WTC11 (cell line): ENCODE measurements at regions not wholly inside any gene's neighbourhood (a gene's known extent, or its start where the extent isn't known, plus 50 kb on each side); places are given as distances from the start of the nearest gene placed in this dataset.

Experiments
- ATAC-seq: fragments of 200-7000 bp; cut with Tn5 transposase; 2 replicates; pipeline ENCODE4 v1.10.0; 2021; ENCODE audit warnings: mild to moderate bottlenecking, moderate library complexity
- CTCF ChIA-PET: fragments of 300-600 bp; sonication (Branson Sonifier 250); formaldehyde crosslinking; loops from one replicate; lab custom pipeline; 2021; ENCODE audit warnings: antibody characterized with exemption; lab: Charles Lee
- POLR2A ChIA-PET: fragments of 350-600 bp; sonication (Branson Sonifier 250); formaldehyde crosslinking; loops from one replicate; lab custom pipeline; 2021; ENCODE audit warnings: antibody characterized with exemption; lab: Charles Lee
- DNase-seq: peaks from one replicate; pipeline ENCODE4 v3.0.0; 2021; ENCODE audit warnings: low spot score
- H3K27ac Mint-ChIP-seq: 2 replicates; pipeline ENCODE4 v1.8.0; 2021; ENCODE audit warnings: mixed read lengths
- H3K27me3 Mint-ChIP-seq: 2 replicates; pipeline ENCODE4 v1.8.0; 2021; ENCODE audit warnings: low read depth, mild to moderate bottlenecking, moderate library complexity, mixed read lengths
- H3K36me3 Mint-ChIP-seq: 2 replicates; pipeline ENCODE4 v1.8.0; 2021; ENCODE audit warnings: mixed read lengths
- H3K4me1 Mint-ChIP-seq: 2 replicates; pipeline ENCODE4 v1.8.0; 2022; ENCODE audit warnings: mixed read lengths
- H3K4me3 Mint-ChIP-seq: 2 replicates; pipeline ENCODE4 v1.8.0; 2021; ENCODE audit warnings: mild to moderate bottlenecking, moderate library complexity, mixed read lengths
- H3K9me3 Mint-ChIP-seq: 2 replicates; pipeline ENCODE4 v1.8.0; 2021; ENCODE audit warnings: mixed read lengths
- CREM ChIP-seq: sonication (generic); formaldehyde crosslinking; IDR thresholded peaks from 2 replicates; pipeline ENCODE4 v1.8.1; 2022; ENCODE audit warnings: mild to moderate bottlenecking, missing genetic modification reagents, moderate library complexity
- EMX1 ChIP-seq: fragments of 250-450 bp; sonication (Bioruptor Pico); IDR thresholded peaks from 2 replicates; pipeline ENCODE4 v1.8.0; 2021; ENCODE audit warnings: mild to moderate bottlenecking
- ETV6 ChIP-seq: sonication (generic); formaldehyde crosslinking; IDR thresholded peaks from 2 replicates; pipeline ENCODE4 v1.8.1; 2022; ENCODE audit warnings: mild to moderate bottlenecking, missing genetic modification reagents
- FOXP1 ChIP-seq: sonication (generic); formaldehyde crosslinking; IDR thresholded peaks from 2 replicates; pipeline ENCODE4 v1.8.0; 2022; ENCODE audit warnings: missing genetic modification reagents, mild to moderate bottlenecking, moderate library complexity, borderline replicate concordance
- RORB ChIP-seq: fragments of 250-450 bp; sonication (Bioruptor Pico); IDR thresholded peaks from 2 replicates; pipeline ENCODE4 v1.9.0; 2021; ENCODE audit warnings: mild to moderate bottlenecking
- SMAD3 ChIP-seq: sonication (generic); formaldehyde crosslinking; IDR thresholded peaks from 2 replicates; pipeline ENCODE4 v1.8.0; 2022; ENCODE audit warnings: missing genetic modification reagents, mild to moderate bottlenecking, borderline replicate concordance
- SMAD4 ChIP-seq: sonication (generic); formaldehyde crosslinking; IDR thresholded peaks from 2 replicates; pipeline ENCODE4 v1.8.0; 2022; ENCODE audit warnings: mild to moderate bottlenecking, missing genetic modification reagents
- SP1 ChIP-seq: sonication (generic); formaldehyde crosslinking; conservative IDR thresholded peaks from 2 replicates; pipeline ENCODE4 v1.8.1; 2022; ENCODE audit warnings: missing genetic modification reagents
- ZNF219 ChIP-seq: sonication (generic); formaldehyde crosslinking; IDR thresholded peaks from 2 replicates; pipeline ENCODE4 v1.8.0; 2023; ENCODE audit warnings: missing genetic modification reagents, mild to moderate bottlenecking, borderline replicate concordance
- ZNF317 ChIP-seq: sonication (generic); formaldehyde crosslinking; IDR thresholded peaks from 2 replicates; pipeline ENCODE4 v1.8.1; 2023; ENCODE audit warnings: low read depth, mild to moderate bottlenecking, moderate library complexity, missing genetic modification reagents, borderline replicate concordance
- TF ChIP-seq, protein P1 (sequence below): sonication (generic); formaldehyde crosslinking; IDR thresholded peaks from 2 replicates; pipeline ENCODE4 v1.8.1; 2022; ENCODE audit warnings: low read depth, missing genetic modification reagents, borderline replicate concordance
- TF ChIP-seq, protein P2 (sequence below): sonication (generic); formaldehyde crosslinking; IDR thresholded peaks from 2 replicates; pipeline ENCODE4 v1.8.0; 2023; ENCODE audit warnings: missing genetic modification reagents, mild to moderate bottlenecking, borderline replicate concordance
- TF ChIP-seq, protein P3 (sequence below): sonication (generic); formaldehyde crosslinking; IDR thresholded peaks from 2 replicates; pipeline ENCODE4 v1.8.1; 2023; ENCODE audit warnings: mild to moderate bottlenecking, missing genetic modification reagents, moderate library complexity
- TF ChIP-seq, protein P4 (sequence below): sonication (generic); formaldehyde crosslinking; IDR thresholded peaks from 2 replicates; pipeline ENCODE4 v1.8.1; 2023; ENCODE audit warnings: mild to moderate bottlenecking, missing genetic modification reagents
- TF ChIP-seq, protein P5 (sequence below): sonication (generic); formaldehyde crosslinking; IDR thresholded peaks from 2 replicates; pipeline ENCODE4 v1.8.1; 2022; ENCODE audit warnings: mild to moderate bottlenecking, missing genetic modification reagents, moderate library complexity, borderline replicate concordance
- TF ChIP-seq, protein P6 (sequence below): sonication (generic); formaldehyde crosslinking; IDR thresholded peaks from 2 replicates; pipeline ENCODE4 v1.8.1; 2023; ENCODE audit warnings: mild to moderate bottlenecking, missing genetic modification reagents
- TF ChIP-seq, protein P7 (sequence below): sonication (generic); formaldehyde crosslinking; IDR thresholded peaks from 2 replicates; pipeline ENCODE4 v1.8.1; 2022; ENCODE audit warnings: mild to moderate bottlenecking, moderate library complexity, missing genetic modification reagents
- TF ChIP-seq, protein P8 (sequence below): sonication (generic); formaldehyde crosslinking; IDR thresholded peaks from 2 replicates; pipeline ENCODE4 v1.8.0; 2022; ENCODE audit warnings: missing genetic modification reagents
- TF ChIP-seq, protein P9 (sequence below): sonication (generic); formaldehyde crosslinking; conservative IDR thresholded peaks from 2 replicates; pipeline ENCODE4 v1.8.1; 2023; ENCODE audit warnings: mild to moderate bottlenecking, low read depth, missing genetic modification reagents, moderate library complexity

DNA sequence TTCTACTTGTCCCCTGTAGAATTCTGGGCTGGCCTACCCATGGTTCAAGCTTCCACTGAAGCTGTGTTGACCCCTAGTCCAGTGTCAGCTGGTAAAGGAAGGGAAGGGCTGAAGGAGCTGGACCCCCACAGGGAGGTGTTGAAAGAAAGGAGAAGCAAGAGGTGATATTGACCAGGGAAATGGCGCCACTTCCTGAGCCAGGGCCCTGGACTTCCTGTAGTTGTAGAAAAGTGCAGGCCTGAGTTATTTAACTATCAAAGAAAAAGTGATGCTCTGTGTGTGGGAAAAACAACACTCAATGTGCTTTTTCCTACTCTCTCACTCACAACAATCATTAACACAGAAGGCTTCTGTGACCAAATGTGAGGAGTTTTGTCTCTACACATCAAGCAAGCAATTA lies 60.0 kb upstream of the IER3 start:
- peaks cover 4% of the 10 kb centered on the region for H3K4me1 Mint-ChIP-seq
- ATAC-seq (no peak), DNase-seq (no peak)
- TF ChIP-seq, protein P1, sequence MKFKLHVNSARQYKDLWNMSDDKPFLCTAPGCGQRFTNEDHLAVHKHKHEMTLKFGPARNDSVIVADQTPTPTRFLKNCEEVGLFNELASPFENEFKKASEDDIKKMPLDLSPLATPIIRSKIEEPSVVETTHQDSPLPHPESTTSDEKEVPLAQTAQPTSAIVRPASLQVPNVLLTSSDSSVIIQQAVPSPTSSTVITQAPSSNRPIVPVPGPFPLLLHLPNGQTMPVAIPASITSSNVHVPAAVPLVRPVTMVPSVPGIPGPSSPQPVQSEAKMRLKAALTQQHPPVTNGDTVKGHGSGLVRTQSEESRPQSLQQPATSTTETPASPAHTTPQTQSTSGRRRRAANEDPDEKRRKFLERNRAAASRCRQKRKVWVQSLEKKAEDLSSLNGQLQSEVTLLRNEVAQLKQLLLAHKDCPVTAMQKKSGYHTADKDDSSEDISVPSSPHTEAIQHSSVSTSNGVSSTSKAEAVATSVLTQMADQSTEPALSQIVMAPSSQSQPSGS (CRISPR knock-in tag): no peak
- TF ChIP-seq FOXP1 (CRISPR knock-in tag): no peak
- TF ChIP-seq SP1 (CRISPR knock-in tag): no peak
- TF ChIP-seq, protein P2, sequence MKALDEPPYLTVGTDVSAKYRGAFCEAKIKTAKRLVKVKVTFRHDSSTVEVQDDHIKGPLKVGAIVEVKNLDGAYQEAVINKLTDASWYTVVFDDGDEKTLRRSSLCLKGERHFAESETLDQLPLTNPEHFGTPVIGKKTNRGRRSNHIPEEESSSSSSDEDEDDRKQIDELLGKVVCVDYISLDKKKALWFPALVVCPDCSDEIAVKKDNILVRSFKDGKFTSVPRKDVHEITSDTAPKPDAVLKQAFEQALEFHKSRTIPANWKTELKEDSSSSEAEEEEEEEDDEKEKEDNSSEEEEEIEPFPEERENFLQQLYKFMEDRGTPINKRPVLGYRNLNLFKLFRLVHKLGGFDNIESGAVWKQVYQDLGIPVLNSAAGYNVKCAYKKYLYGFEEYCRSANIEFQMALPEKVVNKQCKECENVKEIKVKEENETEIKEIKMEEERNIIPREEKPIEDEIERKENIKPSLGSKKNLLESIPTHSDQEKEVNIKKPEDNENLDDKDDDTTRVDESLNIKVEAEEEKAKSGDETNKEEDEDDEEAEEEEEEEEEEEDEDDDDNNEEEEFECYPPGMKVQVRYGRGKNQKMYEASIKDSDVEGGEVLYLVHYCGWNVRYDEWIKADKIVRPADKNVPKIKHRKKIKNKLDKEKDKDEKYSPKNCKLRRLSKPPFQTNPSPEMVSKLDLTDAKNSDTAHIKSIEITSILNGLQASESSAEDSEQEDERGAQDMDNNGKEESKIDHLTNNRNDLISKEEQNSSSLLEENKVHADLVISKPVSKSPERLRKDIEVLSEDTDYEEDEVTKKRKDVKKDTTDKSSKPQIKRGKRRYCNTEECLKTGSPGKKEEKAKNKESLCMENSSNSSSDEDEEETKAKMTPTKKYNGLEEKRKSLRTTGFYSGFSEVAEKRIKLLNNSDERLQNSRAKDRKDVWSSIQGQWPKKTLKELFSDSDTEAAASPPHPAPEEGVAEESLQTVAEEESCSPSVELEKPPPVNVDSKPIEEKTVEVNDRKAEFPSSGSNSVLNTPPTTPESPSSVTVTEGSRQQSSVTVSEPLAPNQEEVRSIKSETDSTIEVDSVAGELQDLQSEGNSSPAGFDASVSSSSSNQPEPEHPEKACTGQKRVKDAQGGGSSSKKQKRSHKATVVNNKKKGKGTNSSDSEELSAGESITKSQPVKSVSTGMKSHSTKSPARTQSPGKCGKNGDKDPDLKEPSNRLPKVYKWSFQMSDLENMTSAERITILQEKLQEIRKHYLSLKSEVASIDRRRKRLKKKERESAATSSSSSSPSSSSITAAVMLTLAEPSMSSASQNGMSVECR (CRISPR knock-in tag): no peak
- TF ChIP-seq ZNF219: no peak
- TF ChIP-seq, protein P3, sequence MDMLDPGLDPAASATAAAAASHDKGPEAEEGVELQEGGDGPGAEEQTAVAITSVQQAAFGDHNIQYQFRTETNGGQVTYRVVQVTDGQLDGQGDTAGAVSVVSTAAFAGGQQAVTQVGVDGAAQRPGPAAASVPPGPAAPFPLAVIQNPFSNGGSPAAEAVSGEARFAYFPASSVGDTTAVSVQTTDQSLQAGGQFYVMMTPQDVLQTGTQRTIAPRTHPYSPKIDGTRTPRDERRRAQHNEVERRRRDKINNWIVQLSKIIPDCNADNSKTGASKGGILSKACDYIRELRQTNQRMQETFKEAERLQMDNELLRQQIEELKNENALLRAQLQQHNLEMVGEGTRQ (CRISPR knock-in tag): no peak
- no peak for TF ChIP-seq CREM (CRISPR knock-in tag)
- TF ChIP-seq, protein P4, sequence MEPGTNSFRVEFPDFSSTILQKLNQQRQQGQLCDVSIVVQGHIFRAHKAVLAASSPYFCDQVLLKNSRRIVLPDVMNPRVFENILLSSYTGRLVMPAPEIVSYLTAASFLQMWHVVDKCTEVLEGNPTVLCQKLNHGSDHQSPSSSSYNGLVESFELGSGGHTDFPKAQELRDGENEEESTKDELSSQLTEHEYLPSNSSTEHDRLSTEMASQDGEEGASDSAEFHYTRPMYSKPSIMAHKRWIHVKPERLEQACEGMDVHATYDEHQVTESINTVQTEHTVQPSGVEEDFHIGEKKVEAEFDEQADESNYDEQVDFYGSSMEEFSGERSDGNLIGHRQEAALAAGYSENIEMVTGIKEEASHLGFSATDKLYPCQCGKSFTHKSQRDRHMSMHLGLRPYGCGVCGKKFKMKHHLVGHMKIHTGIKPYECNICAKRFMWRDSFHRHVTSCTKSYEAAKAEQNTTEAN: no peak
- TF ChIP-seq, protein P5, sequence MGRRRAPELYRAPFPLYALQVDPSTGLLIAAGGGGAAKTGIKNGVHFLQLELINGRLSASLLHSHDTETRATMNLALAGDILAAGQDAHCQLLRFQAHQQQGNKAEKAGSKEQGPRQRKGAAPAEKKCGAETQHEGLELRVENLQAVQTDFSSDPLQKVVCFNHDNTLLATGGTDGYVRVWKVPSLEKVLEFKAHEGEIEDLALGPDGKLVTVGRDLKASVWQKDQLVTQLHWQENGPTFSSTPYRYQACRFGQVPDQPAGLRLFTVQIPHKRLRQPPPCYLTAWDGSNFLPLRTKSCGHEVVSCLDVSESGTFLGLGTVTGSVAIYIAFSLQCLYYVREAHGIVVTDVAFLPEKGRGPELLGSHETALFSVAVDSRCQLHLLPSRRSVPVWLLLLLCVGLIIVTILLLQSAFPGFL (CRISPR knock-in tag): no peak
- TF ChIP-seq EMX1 (CRISPR knock-in tag): no peak
- no peak for TF ChIP-seq SMAD3 (CRISPR knock-in tag)
- TF ChIP-seq RORB (CRISPR knock-in tag): no peak
- TF ChIP-seq ETV6: no peak
- TF ChIP-seq, protein P6, sequence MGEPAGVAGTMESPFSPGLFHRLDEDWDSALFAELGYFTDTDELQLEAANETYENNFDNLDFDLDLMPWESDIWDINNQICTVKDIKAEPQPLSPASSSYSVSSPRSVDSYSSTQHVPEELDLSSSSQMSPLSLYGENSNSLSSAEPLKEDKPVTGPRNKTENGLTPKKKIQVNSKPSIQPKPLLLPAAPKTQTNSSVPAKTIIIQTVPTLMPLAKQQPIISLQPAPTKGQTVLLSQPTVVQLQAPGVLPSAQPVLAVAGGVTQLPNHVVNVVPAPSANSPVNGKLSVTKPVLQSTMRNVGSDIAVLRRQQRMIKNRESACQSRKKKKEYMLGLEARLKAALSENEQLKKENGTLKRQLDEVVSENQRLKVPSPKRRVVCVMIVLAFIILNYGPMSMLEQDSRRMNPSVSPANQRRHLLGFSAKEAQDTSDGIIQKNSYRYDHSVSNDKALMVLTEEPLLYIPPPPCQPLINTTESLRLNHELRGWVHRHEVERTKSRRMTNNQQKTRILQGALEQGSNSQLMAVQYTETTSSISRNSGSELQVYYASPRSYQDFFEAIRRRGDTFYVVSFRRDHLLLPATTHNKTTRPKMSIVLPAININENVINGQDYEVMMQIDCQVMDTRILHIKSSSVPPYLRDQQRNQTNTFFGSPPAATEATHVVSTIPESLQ (CRISPR knock-in tag): no peak
- no peak for TF ChIP-seq SMAD4 (CRISPR knock-in tag)
- TF ChIP-seq, protein P7, sequence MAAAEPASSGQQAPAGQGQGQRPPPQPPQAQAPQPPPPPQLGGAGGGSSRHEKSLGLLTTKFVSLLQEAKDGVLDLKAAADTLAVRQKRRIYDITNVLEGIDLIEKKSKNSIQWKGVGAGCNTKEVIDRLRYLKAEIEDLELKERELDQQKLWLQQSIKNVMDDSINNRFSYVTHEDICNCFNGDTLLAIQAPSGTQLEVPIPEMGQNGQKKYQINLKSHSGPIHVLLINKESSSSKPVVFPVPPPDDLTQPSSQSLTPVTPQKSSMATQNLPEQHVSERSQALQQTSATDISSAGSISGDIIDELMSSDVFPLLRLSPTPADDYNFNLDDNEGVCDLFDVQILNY (CRISPR knock-in tag): no peak
- TF ChIP-seq ZNF317 (CRISPR knock-in tag): no peak
- TF ChIP-seq, protein P8, sequence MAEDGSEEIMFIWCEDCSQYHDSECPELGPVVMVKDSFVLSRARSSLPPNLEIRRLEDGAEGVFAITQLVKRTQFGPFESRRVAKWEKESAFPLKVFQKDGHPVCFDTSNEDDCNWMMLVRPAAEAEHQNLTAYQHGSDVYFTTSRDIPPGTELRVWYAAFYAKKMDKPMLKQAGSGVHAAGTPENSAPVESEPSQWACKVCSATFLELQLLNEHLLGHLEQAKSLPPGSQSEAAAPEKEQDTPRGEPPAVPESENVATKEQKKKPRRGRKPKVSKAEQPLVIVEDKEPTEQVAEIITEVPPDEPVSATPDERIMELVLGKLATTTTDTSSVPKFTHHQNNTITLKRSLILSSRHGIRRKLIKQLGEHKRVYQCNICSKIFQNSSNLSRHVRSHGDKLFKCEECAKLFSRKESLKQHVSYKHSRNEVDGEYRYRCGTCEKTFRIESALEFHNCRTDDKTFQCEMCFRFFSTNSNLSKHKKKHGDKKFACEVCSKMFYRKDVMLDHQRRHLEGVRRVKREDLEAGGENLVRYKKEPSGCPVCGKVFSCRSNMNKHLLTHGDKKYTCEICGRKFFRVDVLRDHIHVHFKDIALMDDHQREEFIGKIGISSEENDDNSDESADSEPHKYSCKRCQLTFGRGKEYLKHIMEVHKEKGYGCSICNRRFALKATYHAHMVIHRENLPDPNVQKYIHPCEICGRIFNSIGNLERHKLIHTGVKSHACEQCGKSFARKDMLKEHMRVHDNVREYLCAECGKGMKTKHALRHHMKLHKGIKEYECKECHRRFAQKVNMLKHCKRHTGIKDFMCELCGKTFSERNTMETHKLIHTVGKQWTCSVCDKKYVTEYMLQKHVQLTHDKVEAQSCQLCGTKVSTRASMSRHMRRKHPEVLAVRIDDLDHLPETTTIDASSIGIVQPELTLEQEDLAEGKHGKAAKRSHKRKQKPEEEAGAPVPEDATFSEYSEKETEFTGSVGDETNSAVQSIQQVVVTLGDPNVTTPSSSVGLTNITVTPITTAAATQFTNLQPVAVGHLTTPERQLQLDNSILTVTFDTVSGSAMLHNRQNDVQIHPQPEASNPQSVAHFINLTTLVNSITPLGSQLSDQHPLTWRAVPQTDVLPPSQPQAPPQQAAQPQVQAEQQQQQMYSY (CRISPR knock-in tag): no peak
- TF ChIP-seq, protein P9, sequence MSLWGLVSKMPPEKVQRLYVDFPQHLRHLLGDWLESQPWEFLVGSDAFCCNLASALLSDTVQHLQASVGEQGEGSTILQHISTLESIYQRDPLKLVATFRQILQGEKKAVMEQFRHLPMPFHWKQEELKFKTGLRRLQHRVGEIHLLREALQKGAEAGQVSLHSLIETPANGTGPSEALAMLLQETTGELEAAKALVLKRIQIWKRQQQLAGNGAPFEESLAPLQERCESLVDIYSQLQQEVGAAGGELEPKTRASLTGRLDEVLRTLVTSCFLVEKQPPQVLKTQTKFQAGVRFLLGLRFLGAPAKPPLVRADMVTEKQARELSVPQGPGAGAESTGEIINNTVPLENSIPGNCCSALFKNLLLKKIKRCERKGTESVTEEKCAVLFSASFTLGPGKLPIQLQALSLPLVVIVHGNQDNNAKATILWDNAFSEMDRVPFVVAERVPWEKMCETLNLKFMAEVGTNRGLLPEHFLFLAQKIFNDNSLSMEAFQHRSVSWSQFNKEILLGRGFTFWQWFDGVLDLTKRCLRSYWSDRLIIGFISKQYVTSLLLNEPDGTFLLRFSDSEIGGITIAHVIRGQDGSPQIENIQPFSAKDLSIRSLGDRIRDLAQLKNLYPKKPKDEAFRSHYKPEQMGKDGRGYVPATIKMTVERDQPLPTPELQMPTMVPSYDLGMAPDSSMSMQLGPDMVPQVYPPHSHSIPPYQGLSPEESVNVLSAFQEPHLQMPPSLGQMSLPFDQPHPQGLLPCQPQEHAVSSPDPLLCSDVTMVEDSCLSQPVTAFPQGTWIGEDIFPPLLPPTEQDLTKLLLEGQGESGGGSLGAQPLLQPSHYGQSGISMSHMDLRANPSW (CRISPR knock-in tag): no peak
- peaks cover 16% of the 10 kb centered on the region for H3K9me3 Mint-ChIP-seq
- no peak overlapping the region for H3K4me3 Mint-ChIP-seq
- H3K27me3 Mint-ChIP-seq: no peaks in the 10 kb centered on the region
- H3K27ac Mint-ChIP-seq: no peak overlapping the region
- no peaks in the 10 kb centered on the region for H3K36me3 Mint-ChIP-seq
- CTCF ChIA-PET: no interaction called here
- POLR2A ChIA-PET: no interaction called here
